GM06990 (cell line): ENCODE measurements at regions not wholly inside any gene's neighbourhood (a gene's known extent, or its start where the extent isn't known, plus 50 kb on each side); places are given as distances from the start of the nearest gene placed in this dataset.

Experiments
- DNase-seq: peaks from one replicate; pipeline ENCODE4 v3.0.0-alpha.2; 2011; ENCODE audit not compliant: insufficient read length; ENCODE audit errors: extremely low read depth
- H3K27me3 ChIP-seq: replicated peaks from 2 replicates; pipeline ENCODE4 v1.6.0; 2011; ENCODE audit warnings: low read length; ENCODE audit not compliant: control insufficient read depth, insufficient read depth
- H3K36me3 ChIP-seq: 2 replicates; pipeline ENCODE4 v1.5.1; 2011; ENCODE audit warnings: low read length; ENCODE audit not compliant: control insufficient read depth, insufficient read depth
- H3K4me3 ChIP-seq: replicated peaks from 2 replicates; pipeline ENCODE4 v1.5.1; 2011; ENCODE audit warnings: low read depth, mild to moderate bottlenecking, control low read depth, low read length
- TF ChIP-seq, protein P1 (sequence below): IDR thresholded peaks from 2 replicates; pipeline ENCODE4 v1.5.1; 2011; ENCODE audit warnings: low read length, control low read depth, mild to moderate bottlenecking, inconsistent platforms; ENCODE audit not compliant: insufficient read depth, poor library complexity, severe bottlenecking

- Histone ChIP-seq H3K36me3 (no peaks in the 10 kb centered on the region), H3K4me3 (no peak overlapping the region), H3K27me3 (no peaks in the 10 kb centered on the region)
- TF ChIP-seq, protein P1, sequence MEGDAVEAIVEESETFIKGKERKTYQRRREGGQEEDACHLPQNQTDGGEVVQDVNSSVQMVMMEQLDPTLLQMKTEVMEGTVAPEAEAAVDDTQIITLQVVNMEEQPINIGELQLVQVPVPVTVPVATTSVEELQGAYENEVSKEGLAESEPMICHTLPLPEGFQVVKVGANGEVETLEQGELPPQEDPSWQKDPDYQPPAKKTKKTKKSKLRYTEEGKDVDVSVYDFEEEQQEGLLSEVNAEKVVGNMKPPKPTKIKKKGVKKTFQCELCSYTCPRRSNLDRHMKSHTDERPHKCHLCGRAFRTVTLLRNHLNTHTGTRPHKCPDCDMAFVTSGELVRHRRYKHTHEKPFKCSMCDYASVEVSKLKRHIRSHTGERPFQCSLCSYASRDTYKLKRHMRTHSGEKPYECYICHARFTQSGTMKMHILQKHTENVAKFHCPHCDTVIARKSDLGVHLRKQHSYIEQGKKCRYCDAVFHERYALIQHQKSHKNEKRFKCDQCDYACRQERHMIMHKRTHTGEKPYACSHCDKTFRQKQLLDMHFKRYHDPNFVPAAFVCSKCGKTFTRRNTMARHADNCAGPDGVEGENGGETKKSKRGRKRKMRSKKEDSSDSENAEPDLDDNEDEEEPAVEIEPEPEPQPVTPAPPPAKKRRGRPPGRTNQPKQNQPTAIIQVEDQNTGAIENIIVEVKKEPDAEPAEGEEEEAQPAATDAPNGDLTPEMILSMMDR, result no peak
- no peak for DNase-seq
Observed at GRCh38 chrY:11293392-11293791, 1407.6 kb upstream of the USP9Y start.

DNA sequence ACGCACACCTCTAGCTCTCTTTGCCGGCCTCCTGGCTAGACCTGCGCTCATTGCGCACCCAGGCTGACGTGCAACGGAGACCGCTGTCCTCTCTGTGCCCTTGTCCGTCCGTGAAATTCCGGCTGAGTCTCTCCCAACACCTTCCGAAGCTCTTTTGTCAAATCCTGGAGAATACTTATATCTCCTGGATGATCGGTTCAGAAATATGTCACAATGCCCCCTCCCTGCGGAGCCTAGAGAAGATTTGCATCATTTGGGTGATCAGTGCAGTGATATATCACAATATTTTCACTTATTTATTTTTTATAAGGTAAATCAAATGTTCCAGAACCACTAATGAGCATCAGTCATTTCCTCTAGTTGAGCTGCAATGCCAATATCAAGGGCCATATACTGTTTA, 1366.9 kb upstream of the USP9Y start:
- TF ChIP-seq, protein P1, result no peak
- DNase-seq, result peak; percentile 11
- Histone ChIP-seq H3K36me3 (no peaks in the 10 kb centered on the region), H3K4me3 (no peak overlapping the region), H3K27me3 (no peaks in the 10 kb centered on the region)
